GM18519 (cell line): ENCODE measurements at regions not wholly inside any gene's neighbourhood (a gene's known extent, or its start where the extent isn't known, plus 50 kb on each side); places are given as distances from the start of the nearest gene placed in this dataset.

Experiments used
- ATAC-seq: cut with Tn5 transposase; IDR thresholded peaks from one replicate; pipeline ENCODE4 v1.9.1; 2021; ENCODE audit warnings: mild to moderate bottlenecking, moderate library complexity; ENCODE audit not compliant: unreplicated experiment, low FRiP score

GRCh38 chr1:185646202-185646683 lies 87.9 kb upstream of the HMCN1 start:
- ATAC-seq, result no peak

- no peak for ATAC-seq
These were observed 88.5 kb upstream of the HMCN1 start for GRCh38 chr1:185645686-185646085.

- no peak for ATAC-seq
These were observed 89.0 kb upstream of the HMCN1 start for GRCh38 chr1:185645162-185645640.

- ATAC-seq, result no peak
These were observed 89.7 kb upstream of the HMCN1 start for GRCh38 chr1:185644531-185644930.

DNA sequence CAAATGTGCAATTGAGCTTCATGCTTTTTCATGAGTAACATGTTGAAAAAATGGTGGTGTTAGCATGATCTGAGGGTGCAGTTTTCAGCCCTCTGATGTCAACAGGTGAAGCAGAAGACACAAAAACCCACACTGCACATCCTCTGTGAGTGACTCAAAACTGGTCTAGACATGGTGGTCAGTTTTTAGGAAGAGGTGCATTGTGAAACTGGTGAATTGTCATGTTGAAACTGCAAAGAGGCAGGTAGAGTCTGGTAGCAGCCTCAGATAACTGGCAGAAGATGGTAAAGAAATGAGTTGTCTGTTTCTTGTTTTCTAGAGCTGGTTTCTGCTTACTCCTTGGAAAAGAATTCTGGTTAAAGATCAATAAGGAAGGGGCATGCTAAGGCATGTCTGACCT lies 97.3 kb upstream of the HMCN1 start:
- peak; percentile 100 for ATAC-seq

DNA sequence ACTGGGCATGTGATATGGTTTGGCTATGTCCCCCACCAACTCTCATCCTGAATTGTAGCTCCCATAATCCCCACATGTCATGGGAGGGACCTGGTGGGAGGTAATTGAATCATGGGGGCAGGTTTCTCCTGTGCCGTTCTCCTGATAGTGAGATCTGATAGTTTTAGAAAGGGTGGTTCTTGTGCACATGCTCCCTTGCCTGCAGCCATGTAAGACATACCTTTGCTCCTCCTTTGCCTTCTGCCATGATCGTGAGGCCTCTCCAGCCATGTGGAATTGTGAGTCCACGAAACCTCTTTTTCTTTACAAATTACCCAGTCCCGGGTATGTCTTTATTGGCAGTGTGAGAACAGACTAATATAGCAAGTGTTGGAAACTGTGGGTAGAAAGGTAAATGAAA lies 99.5 kb upstream of the HMCN1 start:
- ATAC-seq, result no peak

- ATAC-seq, result no peak
These were observed 101.3 kb upstream of the HMCN1 start for GRCh38 chr1:185632659-185633423.

DNA sequence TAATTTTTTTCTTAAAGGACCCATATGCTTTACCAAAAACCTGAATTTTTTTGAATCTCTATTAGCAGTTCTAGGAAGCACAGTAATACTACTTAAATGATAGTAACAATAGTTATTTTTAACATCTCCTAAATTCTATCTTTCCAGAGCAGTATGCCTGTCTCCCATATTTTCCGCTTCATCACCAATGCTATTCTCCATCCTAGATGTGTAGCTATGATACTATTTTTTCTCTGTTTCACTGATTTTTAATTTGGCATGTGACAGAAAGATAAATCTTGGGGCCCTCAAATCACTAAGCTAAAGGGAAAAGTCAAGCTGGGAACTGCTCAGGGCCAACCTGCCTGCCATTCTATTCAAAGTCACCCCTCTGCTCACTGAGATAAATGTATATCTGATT lies 102.3 kb upstream of the HMCN1 start:
- no peak for ATAC-seq

DNA sequence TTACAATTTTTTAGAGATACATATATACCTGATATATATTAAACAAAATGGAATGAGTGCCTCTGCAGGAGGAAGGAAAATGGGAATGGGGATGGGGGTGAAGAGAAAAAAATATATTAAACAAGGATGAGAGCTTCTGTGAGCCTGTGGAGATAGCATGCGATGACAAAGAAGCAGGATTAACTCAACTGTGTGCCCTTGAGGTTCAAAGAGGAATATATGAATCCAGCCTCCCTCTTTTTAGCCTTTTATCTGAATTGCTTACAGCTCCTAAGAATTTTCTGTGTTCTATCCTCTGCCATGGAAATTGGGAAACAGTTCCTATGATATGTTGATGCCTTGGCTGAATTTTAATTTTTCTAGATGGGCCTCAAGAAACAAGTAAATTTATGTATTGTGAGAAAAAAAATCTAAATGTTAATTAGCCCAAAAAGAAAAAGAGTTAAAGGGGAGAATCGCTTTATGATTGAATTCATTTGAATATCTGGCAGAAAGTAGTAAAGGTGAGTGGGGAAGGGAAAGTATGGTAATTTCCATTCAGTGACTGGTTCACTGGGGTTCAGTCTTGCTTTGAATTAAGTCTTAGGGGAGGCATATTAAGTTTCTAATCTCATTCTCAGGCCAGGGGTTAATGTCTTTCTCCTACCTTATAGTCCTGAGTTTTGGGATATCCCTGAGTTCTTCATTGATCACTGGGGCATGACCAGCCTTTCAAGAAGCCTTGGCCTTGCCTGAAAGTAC lies 106.3 kb upstream of the HMCN1 start:
- no peak for ATAC-seq

GRCh38 chr1:185627171-185627570 lies 107.0 kb upstream of the HMCN1 start:
- ATAC-seq, result no peak

DNA sequence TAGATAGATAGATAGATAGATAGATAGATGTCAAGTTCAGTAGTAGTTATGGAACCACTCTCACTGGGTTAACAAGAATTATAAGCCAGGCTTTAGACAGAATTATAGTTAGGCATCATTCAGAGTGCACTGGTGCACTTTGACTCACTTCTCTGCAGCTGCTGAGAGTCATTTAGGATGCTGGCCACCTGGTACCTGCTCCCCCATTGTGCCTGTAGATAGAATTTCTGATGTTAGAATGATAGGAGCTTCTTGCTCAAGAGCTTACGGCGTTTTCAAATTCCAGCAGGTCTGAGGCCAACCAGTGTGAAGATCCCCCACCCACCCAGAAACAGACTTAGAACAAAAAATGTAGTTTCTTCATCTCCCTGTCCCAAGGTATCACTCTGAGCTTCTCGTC lies 107.8 kb upstream of the HMCN1 start:
- no peak for ATAC-seq

GRCh38 chr1:185610954-185611353 lies 123.2 kb upstream of the HMCN1 start:
- no peak for ATAC-seq

DNA sequence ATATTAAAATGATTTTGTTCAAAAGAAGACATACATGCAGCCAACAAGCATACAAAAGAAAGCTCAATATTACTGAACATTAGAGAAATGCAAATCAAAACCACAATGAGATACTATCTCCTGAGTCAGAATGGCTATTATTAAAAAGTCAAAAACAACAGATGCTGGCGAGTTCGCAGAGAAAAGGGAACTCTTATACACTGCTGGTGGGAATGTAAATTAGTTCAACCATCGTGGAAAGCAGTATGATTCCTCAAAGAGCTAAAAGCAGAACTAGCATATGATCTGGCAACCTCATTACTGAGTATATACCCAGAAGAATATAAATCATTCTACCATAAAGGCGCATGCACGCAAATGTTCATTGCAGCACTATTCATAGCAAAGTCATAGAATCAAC lies 126.0 kb upstream of the HMCN1 start:
- ATAC-seq, result no peak

GRCh38 chr1:185603158-185603557 lies 131.0 kb upstream of the HMCN1 start:
- ATAC-seq, result peak; percentile 43

DNA sequence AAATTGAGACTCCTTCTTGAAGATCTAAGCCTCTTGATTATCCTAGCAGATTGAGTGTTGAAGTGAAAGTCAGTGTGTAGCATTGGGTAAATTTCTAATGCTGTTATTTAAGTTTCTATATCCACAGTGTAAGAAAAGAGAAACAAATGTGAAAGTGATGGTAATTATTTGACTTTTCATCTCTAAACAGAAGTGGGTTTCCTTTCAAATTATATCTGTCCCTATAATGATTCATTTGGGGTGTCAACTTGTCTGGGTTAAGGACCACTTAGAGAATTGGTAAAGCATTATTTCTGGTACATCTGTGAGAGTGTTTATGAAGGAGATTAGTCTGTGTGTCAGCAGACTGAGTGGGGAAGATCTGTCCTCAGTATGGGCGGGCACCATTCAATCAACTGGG lies 133.0 kb upstream of the HMCN1 start:
- ATAC-seq, result peak; percentile 58

DNA sequence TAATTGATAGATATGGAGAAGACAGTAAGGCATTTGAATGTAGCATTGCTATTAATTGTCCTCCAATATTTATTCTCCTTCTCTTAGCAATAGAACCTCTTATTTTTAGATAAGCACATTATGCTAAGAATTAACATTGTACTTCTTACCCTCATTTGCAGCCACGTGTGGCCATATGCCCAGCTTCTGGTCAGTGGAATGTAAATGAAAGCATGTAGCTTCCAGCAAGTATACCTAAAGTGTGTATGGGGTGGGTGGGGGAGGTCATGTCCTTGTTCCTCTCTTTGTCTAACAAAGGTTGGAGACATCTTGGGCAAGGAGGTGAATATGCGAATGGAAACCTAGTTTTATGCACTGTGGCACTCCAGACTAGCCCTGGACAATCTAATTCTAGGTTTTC lies 133.6 kb upstream of the HMCN1 start:
- ATAC-seq, result no peak

DNA sequence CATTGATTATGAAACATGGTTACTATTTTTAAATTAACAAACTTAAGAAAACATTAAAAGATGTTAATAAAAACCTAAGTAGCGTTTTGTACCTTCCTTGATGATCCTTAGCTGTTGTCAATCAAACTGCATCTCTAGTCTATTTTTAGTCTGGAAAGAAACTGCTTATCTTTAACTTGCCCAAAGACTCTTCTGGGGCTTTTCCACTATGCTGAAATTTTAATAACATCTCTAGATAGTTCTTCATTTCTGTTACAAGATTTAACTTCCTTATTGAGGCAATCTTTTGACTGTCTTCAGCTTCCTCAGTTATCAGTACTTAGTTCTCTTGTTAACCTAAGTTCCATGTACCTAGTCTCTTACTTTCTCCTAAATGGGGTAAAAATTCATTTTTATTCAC lies 135.9 kb upstream of the HMCN1 start:
- ATAC-seq, result no peak

GRCh38 chr1:185595835-185596667 lies 138.1 kb upstream of the HMCN1 start:
- peak; percentile 69 for ATAC-seq

- ATAC-seq, result no peak
These were observed 139.3 kb upstream of the HMCN1 start for GRCh38 chr1:185594786-185595410.

- ATAC-seq, result no peak
These were observed 140.9 kb upstream of the HMCN1 start for GRCh38 chr1:185593271-185593670.
